ENCODE measurements at regions not wholly inside any gene's neighbourhood (a gene's known extent, or its start where the extent isn't known, plus 50 kb on each side); places are given as distances from the start of the nearest gene placed in this dataset.

- Histone ChIP-seq H3K9ac (replicated peaks; ENCODE audit: extremely low read depth, insufficient read depth, low read length) (no peak overlapping the region), H3K36me3 (ENCODE audit: control insufficient read depth in 2 of 2, extremely low read depth in 1 of 2, insufficient read depth in 2 of 2, low read length in 2 of 2) (no peaks in the 10 kb centered on the region), H4K20me1 (replicated peaks; ENCODE audit: control insufficient read depth, extremely low read depth, insufficient read depth, low read length) (no peaks in the 10 kb centered on the region), H3K27ac (ENCODE audit: insufficient read depth, low read depth, low read length) (no peak overlapping the region), H3K79me2 (ENCODE audit: control insufficient read depth, insufficient read depth, low read length) (no peaks in the 10 kb centered on the region), H3K9me1 (replicated peaks; ENCODE audit: control insufficient read depth, extremely low read depth, insufficient read depth, low read length) (no peaks in the 10 kb centered on the region), H3K9me3 (replicated peaks; ENCODE audit: control insufficient read depth, insufficient read depth, low read length) (no peaks in the 10 kb centered on the region), H3K4me3 (replicated peaks in 1 of 3; ENCODE audit: insufficient read depth in 1 of 3, low read depth in 1 of 3, low read length in 3 of 3) (no peak overlapping the region), H3K27me3 (ENCODE audit: control insufficient read depth in 2 of 2, insufficient read depth in 2 of 2, low read length in 2 of 2) (no peaks in the 10 kb centered on the region), H2AFZ (ENCODE audit: low read depth, low read length) (no peak overlapping the region), H3K4me2 (ENCODE audit: insufficient read depth, low read length) (no peak overlapping the region), H3K4me1 (ENCODE audit: control insufficient read depth, extremely low read depth, insufficient read depth, low read length) (peaks cover 4% of the 10 kb centered on the region)
- intact Hi-C loops (cut with micrococcal nuclease) (loop anchor here (10.0 kb wide), 1 partner anchor 117 kb away; no protein-coding TSS in a partner anchor), dilution Hi-C loops (cut with MboI; ENCODE audit: extremely low pct_ligation_motif_present, low sequenced_read_pairs) (no loop called here)
- FAIRE-seq (no peak), DNase-seq (ENCODE audit: low read depth, low spot score) (no peak)
- no TSS peak for BruUV-seq (replicated peaks)
- TF ChIP-seq FOS (IDR thresholded peaks at IDR 0.05; ENCODE audit: borderline replicate concordance, insufficient read depth, low read length) (no peak), CTCF (IDR thresholded peaks at IDR 0.05; ENCODE audit: extremely low read depth in 1 of 2, insufficient read depth in 1 of 2, low read depth in 1 of 2, low read length in 2 of 2) (no peak), MYC (IDR thresholded peaks at IDR 0.05; ENCODE audit: low read depth, low read length) (no peak), POLR2A (IDR thresholded peaks at IDR 0.05; ENCODE audit: low read depth, low read length) (no peak), MAX (IDR thresholded peaks at IDR 0.05; ENCODE audit: insufficient read depth, insufficient read length) (no peak), EZH2 (IDR thresholded peaks at IDR 0.05; ENCODE audit: borderline replicate concordance, low read depth, low read length, severe bottlenecking) (no peak), POLR2AphosphoS5 (IDR thresholded peaks at IDR 0.05; ENCODE audit: insufficient read depth, low read depth, low read length) (no peak), GATA2 (IDR thresholded peaks at IDR 0.05; ENCODE audit: insufficient read depth, insufficient read length, low read depth, low read length) (no peak), JUN (IDR thresholded peaks at IDR 0.05; ENCODE audit: borderline replicate concordance, insufficient read depth, insufficient read length, low read depth) (no peak)
- POLR2A ChIA-PET = no interaction called here
- CTCF ChIA-PET = no interaction called here
Observed at GRCh38 chr10:3361640-3362039, 189.1 kb upstream of the PITRM1 start.
